A549 (cell line): ENCODE measurements at regions not wholly inside any gene's neighbourhood (a gene's known extent, or its start where the extent isn't known, plus 50 kb on each side); places are given as distances from the start of the nearest gene placed in this dataset.

Experiments used
- ATAC-seq, 2 experiments: fragments of 200-7000 bp in 1 of 2; fragments of >200 bp in 1 of 2; cut with Nextera tagmentation in 1 of 2; cut with Tn5 transposase in 1 of 2; 3 replicates each; pipeline versions ENCODE4 v1.8.0 to v1.9.1; 2018 to 2020; ENCODE audit warnings: mild to moderate bottlenecking in 1 of 2, moderate library complexity in 1 of 2
- CTCF ChIA-PET: fragments of 300-600 bp; sonication (Branson Sonifier 250); formaldehyde crosslinking; extraction: SDS; loops from one replicate; lab custom pipeline; 2021; ENCODE audit warnings: antibody characterized with exemption, inconsistent platforms; lab: Yijun Ruan, JAX
- POLR2A ChIA-PET: fragments of 350-600 bp; formaldehyde crosslinking; extraction: SDS; loops from one replicate; lab custom pipeline; 2021; ENCODE audit warnings: antibody characterized with exemption, inconsistent platforms; lab: Yijun Ruan, JAX
- DNase-seq, 2 experiments: peaks; one replicate each; pipeline versions ENCODE4 v3.0.0 to v3.0.0-alpha.2; 2011 to 2016; ENCODE audit warnings: low read depth in 1 of 2, low spot score in 1 of 2
- FAIRE-seq: peaks from 2 replicates; lab custom pipeline; 2011; peaks lifted over from hg19 to GRCh38; lab: Jason Lieb, UNC
- H3K27ac ChIP-seq, 2 experiments: fragments of >200 bp; sonication (Bioruptor Twin); formaldehyde crosslinking; 3 replicates each; pipeline ENCODE4 v1.5.1; 2016 to 2017
- H3K4me1 ChIP-seq: fragments of >200 bp; sonication (Bioruptor Twin); formaldehyde crosslinking; 3 replicates; pipeline ENCODE4 v1.6.1; 2016
- H3K4me2 ChIP-seq: fragments of >200 bp; sonication (Bioruptor Twin); formaldehyde crosslinking; 3 replicates; pipeline ENCODE4 v1.6.1; 2016
- H3K4me3 ChIP-seq: fragments of >200 bp; sonication (Bioruptor Twin); formaldehyde crosslinking; 3 replicates; pipeline ENCODE4 v1.5.1; 2016
- H3K9me3 ChIP-seq: fragments of >200 bp; sonication (Bioruptor Twin); formaldehyde crosslinking; 3 replicates; pipeline ENCODE4 v1.6.1; 2016
- CEBPB ChIP-seq, 2 experiments: fragments of >200 bp in 1 of 2; sonication (Bioruptor Twin) in 1 of 2; formaldehyde crosslinking in 1 of 2; IDR thresholded peaks; 2 replicates each; pipeline ENCODE4 v1.6.1; 2012 to 2016
- CHD2 ChIP-seq: fragments of 150-350 bp; IDR thresholded peaks from 2 replicates; pipeline ENCODE4 v1.6.1; 2014; ENCODE audit warnings: low read length; ENCODE audit not compliant: partially characterized antibody
- E2F6 ChIP-seq: IDR thresholded peaks from 2 replicates; pipeline ENCODE4 v1.6.1; 2012; ENCODE audit warnings: low read depth, borderline replicate concordance
- ELK1 ChIP-seq: fragments of 150-350 bp; IDR thresholded peaks from 2 replicates; pipeline ENCODE4 v1.6.1; 2014; ENCODE audit warnings: low read depth, mild to moderate bottlenecking, low read length
- FOSL2 ChIP-seq, 2 experiments: fragments of 450-650 bp in 1 of 2; fragments of >200 bp in 1 of 2; sonication (Bioruptor Twin) in 1 of 2; formaldehyde crosslinking; IDR thresholded peaks; 2 replicates each; pipeline versions ENCODE4 v1.5.0 to v1.6.1; 2016 to 2020; ENCODE audit warnings: mild to moderate bottlenecking in 1 of 2, moderate library complexity in 1 of 2
- FOXS1 ChIP-seq: fragments of 250-450 bp; sonication (Bioruptor Pico); IDR thresholded peaks from 2 replicates; pipeline ENCODE4 v1.5.0; 2020; ENCODE audit warnings: mild to moderate bottlenecking, moderate library complexity
- HES2 ChIP-seq: fragments of >200 bp; sonication (Bioruptor Twin); formaldehyde crosslinking; IDR thresholded peaks from 2 replicates; pipeline ENCODE4 v1.6.1; 2016
- HEYL ChIP-seq: fragments of 250-450 bp; sonication (Bioruptor Pico); IDR thresholded peaks from 2 replicates; pipeline ENCODE4 v1.8.0; 2021; ENCODE audit warnings: mild to moderate bottlenecking, moderate library complexity
- HOXB13 ChIP-seq: fragments of 250-450 bp; sonication (Bioruptor Pico); IDR thresholded peaks from 2 replicates; pipeline ENCODE4 v1.5.0; 2020; ENCODE audit warnings: low read depth, mild to moderate bottlenecking, moderate library complexity
- MAFK ChIP-seq: fragments of 450-650 bp; IDR thresholded peaks from 2 replicates; pipeline ENCODE4 v1.6.1; 2014; ENCODE audit not compliant: partially characterized antibody
- MAZ ChIP-seq: fragments of 150-350 bp; IDR thresholded peaks from 2 replicates; pipeline ENCODE4 v1.6.1; 2014; ENCODE audit warnings: antibody characterized with exemption, low read depth, low read length, borderline replicate concordance
- NFE2L2 ChIP-seq: fragments of 150-350 bp; conservative IDR thresholded peaks from 2 replicates; pipeline ENCODE4 v1.6.1; 2014; ENCODE audit warnings: low read length
- POLR2AphosphoS2 ChIP-seq: conservative IDR thresholded peaks from 2 replicates; pipeline ENCODE4 v1.6.1; 2012; ENCODE audit warnings: low read length, improper control_type of control experiment, inconsistent platforms
- RARB ChIP-seq: fragments of 250-450 bp; sonication (Bioruptor Pico); IDR thresholded peaks from 2 replicates; pipeline ENCODE4 v1.8.0; 2021; ENCODE audit warnings: mild to moderate bottlenecking, moderate library complexity
- RCOR1 ChIP-seq: fragments of 150-350 bp; IDR thresholded peaks from 2 replicates; pipeline ENCODE4 v1.6.1; 2014; ENCODE audit warnings: antibody characterized with exemption, low read length, low read depth
- RFX5 ChIP-seq: fragments of 450-650 bp; IDR thresholded peaks from 2 replicates; pipeline ENCODE4 v1.7.1; 2014; ENCODE audit warnings: antibody characterized with exemption, mild to moderate bottlenecking, moderate library complexity
- SREBF2 ChIP-seq: fragments of 450-650 bp; IDR thresholded peaks from 2 replicates; pipeline ENCODE4 v1.6.1; 2014; ENCODE audit warnings: mild to moderate bottlenecking, moderate library complexity
- ZC3H11A ChIP-seq: fragments of 450-650 bp; IDR thresholded peaks from 2 replicates; pipeline ENCODE4 v1.6.1; 2014; ENCODE audit warnings: antibody characterized with exemption, mild to moderate bottlenecking
- ZFP36 ChIP-seq: fragments of 450-650 bp; IDR thresholded peaks from 2 replicates; pipeline ENCODE4 v1.6.1; 2014; ENCODE audit warnings: borderline replicate concordance; ENCODE audit not compliant: partially characterized antibody
- ZSCAN20 ChIP-seq: fragments of 250-450 bp; sonication (Bioruptor Pico); IDR thresholded peaks from 2 replicates; pipeline ENCODE4 v1.8.0; 2022; ENCODE audit warnings: mild to moderate bottlenecking, moderate library complexity
- WGBS: methylation state at CpG from one replicate; pipeline ENCODE4 v1.1.6; 2017; ENCODE audit errors: missing lambda C conversion rate; 5-methylcytosine and 5-hydroxymethylcytosine counted together
- TF ChIP-seq, protein P1 (sequence below): fragments of >200 bp; sonication (Bioruptor Twin); formaldehyde crosslinking; IDR thresholded peaks from 3 replicates; pipeline ENCODE4 v1.6.1; 2016
- TF ChIP-seq, protein P2 (sequence below): IDR thresholded peaks from 2 replicates; pipeline ENCODE4 v1.6.1; 2012
- TF ChIP-seq, protein P3 (sequence below): fragments of >200 bp; sonication (Bioruptor Twin); formaldehyde crosslinking; IDR thresholded peaks from 3 replicates; pipeline ENCODE4 v1.5.1; 2016

DNA sequence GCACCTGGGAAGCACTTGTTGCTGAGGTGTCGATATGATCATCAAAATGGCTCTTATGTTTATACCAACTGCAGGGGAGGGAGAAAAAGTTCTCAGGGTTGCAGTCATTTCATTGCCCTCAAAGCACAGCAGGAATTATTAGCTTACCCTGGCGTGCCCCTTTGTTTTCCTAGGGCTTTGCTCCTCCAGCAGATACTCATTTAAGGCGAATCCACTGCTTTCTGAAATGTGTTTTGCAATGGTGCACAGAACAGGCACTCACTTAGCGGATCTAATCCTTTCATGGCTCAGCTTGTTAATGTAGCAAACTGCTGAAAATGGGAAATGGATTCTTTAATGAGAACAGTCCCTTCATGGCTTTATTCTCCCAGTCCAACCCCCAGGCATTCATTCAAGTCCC, 76.7 kb downstream of the NKX2-1 start:
- FAIRE-seq (no peak), ATAC-seq (no peak), DNase-seq (no peak)
- Histone ChIP-seq H3K9me3 (no peaks in the 10 kb centered on the region), H3K4me1 (no peaks in the 10 kb centered on the region), H3K4me3 (no peak overlapping the region), H3K4me2 (no peak overlapping the region), H3K27ac (no peak overlapping the region)
- CTCF ChIA-PET, result interaction anchor here (1.3 kb wide), 1 partner anchor 373 kb away, joined by 3 read pairs; no protein-coding TSS in a partner anchor
- WGBS, result 30% methylated on average over 4 of the region's 4 CpGs
- TF ChIP-seq NFE2L2 (no peak), CEBPB (IDR thresholded peaks at IDR 0.05) (no peak), POLR2AphosphoS2 (no peak), ZSCAN20 (no peak), RCOR1 (no peak), ELK1 (no peak), MAZ (no peak), CHD2 (no peak), SREBF2 (no peak), MAFK (no peak), E2F6 (no peak), FOXS1 (no peak), FOSL2 (IDR thresholded peaks at IDR 0.05) (no peak), FOSL2 (CRISPR knock-in tag; IDR thresholded peaks at IDR 0.05) (no peak)
- TF ChIP-seq, protein P1, sequence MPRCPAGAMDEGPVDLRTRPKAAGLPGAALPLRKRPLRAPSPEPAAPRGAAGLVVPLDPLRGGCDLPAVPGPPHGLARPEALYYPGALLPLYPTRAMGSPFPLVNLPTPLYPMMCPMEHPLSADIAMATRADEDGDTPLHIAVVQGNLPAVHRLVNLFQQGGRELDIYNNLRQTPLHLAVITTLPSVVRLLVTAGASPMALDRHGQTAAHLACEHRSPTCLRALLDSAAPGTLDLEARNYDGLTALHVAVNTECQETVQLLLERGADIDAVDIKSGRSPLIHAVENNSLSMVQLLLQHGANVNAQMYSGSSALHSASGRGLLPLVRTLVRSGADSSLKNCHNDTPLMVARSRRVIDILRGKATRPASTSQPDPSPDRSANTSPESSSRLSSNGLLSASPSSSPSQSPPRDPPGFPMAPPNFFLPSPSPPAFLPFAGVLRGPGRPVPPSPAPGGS, result no peak
- TF ChIP-seq, protein P2, sequence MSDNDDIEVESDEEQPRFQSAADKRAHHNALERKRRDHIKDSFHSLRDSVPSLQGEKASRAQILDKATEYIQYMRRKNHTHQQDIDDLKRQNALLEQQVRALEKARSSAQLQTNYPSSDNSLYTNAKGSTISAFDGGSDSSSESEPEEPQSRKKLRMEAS, result no peak
- TF ChIP-seq, all 56 proteins: peak for 0
- POLR2A ChIA-PET, result no interaction called here

GRCh38 chr14:36442824-36443241, 77.2 kb downstream of the NKX2-1 start:
- no peaks in the 10 kb centered on the region for H3K9me3 ChIP-seq
- TF ChIP-seq SREBF2 (no peak), ZC3H11A (no peak), RFX5 (no peak), HES2 (no peak), HEYL (CRISPR knock-in tag) (no peak), HOXB13 (no peak), MAZ (no peak), ELK1 (no peak), ZSCAN20 (no peak), ZFP36 (no peak), RARB (CRISPR knock-in tag) (no peak)
- TF ChIP-seq, protein P2, result no peak
- TF ChIP-seq, protein P3, sequence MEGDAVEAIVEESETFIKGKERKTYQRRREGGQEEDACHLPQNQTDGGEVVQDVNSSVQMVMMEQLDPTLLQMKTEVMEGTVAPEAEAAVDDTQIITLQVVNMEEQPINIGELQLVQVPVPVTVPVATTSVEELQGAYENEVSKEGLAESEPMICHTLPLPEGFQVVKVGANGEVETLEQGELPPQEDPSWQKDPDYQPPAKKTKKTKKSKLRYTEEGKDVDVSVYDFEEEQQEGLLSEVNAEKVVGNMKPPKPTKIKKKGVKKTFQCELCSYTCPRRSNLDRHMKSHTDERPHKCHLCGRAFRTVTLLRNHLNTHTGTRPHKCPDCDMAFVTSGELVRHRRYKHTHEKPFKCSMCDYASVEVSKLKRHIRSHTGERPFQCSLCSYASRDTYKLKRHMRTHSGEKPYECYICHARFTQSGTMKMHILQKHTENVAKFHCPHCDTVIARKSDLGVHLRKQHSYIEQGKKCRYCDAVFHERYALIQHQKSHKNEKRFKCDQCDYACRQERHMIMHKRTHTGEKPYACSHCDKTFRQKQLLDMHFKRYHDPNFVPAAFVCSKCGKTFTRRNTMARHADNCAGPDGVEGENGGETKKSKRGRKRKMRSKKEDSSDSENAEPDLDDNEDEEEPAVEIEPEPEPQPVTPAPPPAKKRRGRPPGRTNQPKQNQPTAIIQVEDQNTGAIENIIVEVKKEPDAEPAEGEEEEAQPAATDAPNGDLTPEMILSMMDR, result no peak
- ATAC-seq, result no peak
- ChIA-PET POLR2A (no interaction called here), CTCF (no interaction called here)
- no peak overlapping the region for H3K4me3 ChIP-seq
- H3K27ac ChIP-seq, result no peak overlapping the region
- 56% methylated on average over 4 of the region's 4 CpGs for WGBS
- H3K4me1 ChIP-seq, result no peaks in the 10 kb centered on the region
- H3K4me2 ChIP-seq, result no peak overlapping the region
- no peak for DNase-seq
- FAIRE-seq, result no peak
